ENCODE measurements at regions not wholly inside any gene's neighbourhood (a gene's known extent, or its start where the extent isn't known, plus 50 kb on each side); places are given as distances from the start of the nearest gene placed in this dataset.

DNA sequence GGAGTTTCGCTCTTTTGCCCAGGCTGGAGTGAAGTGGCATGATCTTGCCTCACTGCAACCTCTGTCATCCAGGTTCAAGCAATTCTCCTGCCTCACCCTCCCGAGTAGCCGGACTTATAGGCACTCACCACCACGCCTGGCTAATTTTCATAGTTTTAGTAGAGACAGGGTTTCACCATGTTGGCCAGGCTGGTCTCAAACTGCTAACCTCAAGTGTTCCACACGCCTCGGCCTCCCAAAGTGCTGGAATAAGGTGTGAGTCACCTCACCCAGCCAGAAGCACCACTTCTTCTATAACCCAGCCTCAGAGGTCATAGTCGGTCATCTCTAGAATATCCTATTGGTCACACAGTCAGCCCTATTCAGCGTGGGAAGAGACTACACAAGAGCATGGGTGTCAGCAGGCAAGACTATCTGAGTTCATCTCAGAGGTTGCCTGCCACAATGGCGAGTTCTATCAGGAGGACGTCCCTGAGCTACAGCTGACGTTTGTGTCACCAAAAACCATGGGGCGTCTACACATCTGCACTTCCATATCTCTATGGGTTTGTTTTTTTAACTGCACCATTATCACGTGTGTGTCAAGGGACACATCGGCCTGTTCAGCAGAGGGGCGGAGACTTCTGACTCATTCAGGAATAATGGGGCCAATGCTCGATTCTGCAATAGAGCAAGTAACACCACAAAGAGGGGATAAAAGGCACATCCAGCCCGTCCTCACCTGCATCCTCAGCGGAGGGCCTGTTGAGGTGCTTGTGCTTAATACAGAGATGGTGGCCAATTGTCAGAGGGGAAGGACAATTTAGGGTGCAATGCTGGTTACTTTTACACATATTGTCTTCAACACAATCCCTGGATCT lies 256.3 kb upstream of the IRF2BP2 start (continued):
- TF ChIP-seq, protein P1, sequence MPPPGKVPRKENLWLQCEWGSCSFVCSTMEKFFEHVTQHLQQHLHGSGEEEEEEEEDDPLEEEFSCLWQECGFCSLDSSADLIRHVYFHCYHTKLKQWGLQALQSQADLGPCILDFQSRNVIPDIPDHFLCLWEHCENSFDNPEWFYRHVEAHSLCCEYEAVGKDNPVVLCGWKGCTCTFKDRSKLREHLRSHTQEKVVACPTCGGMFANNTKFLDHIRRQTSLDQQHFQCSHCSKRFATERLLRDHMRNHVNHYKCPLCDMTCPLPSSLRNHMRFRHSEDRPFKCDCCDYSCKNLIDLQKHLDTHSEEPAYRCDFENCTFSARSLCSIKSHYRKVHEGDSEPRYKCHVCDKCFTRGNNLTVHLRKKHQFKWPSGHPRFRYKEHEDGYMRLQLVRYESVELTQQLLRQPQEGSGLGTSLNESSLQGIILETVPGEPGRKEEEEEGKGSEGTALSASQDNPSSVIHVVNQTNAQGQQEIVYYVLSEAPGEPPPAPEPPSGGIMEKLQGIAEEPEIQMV (tag; conservative IDR thresholded peaks at IDR 0.05; ENCODE audit: low read depth), result no peak; the same call in none of the 2 replicates
- TF ChIP-seq FOS (IDR thresholded peaks at IDR 0.05; ENCODE audit: extremely low read depth, insufficient read length) (peak; percentile 11), ZBTB17 (CRISPR knock-in tag; IDR thresholded peaks at IDR 0.05) (peak; percentile 89; the same call in 1 of the 2 replicates), MTF1 (CRISPR knock-in tag; IDR thresholded peaks at IDR 0.05; ENCODE audit: borderline replicate concordance) (no peak), PHF8 (IDR thresholded peaks at IDR 0.05; ENCODE audit: borderline replicate concordance, low read length) (peak; percentile 33; the same call in 1 of the 2 replicates), ZNF239 (CRISPR knock-in tag; IDR thresholded peaks at IDR 0.05) (peak; percentile 68), FOXK2 (conservative IDR thresholded peaks at IDR 0.05 in 1 of 2, IDR thresholded peaks at IDR 0.05 in 1 of 2; ENCODE audit: low read depth in 2 of 2) (peak; percentile 83 to 93), POLR2AphosphoS5 (IDR thresholded peaks at IDR 0.05; ENCODE audit: control insufficient read depth, insufficient read depth, low read depth, low read length) (peak; percentile 66; the same call in 1 of the 2 replicates), STAG1 (CRISPR knock-in tag; IDR thresholded peaks at IDR 0.05; ENCODE audit: borderline replicate concordance) (no peak), HDAC1 (IDR thresholded peaks at IDR 0.05) (peak in 1 of 2 experiments; percentile 86; a peak in 2 of 4 replicates)
- TF ChIP-seq, protein P2, sequence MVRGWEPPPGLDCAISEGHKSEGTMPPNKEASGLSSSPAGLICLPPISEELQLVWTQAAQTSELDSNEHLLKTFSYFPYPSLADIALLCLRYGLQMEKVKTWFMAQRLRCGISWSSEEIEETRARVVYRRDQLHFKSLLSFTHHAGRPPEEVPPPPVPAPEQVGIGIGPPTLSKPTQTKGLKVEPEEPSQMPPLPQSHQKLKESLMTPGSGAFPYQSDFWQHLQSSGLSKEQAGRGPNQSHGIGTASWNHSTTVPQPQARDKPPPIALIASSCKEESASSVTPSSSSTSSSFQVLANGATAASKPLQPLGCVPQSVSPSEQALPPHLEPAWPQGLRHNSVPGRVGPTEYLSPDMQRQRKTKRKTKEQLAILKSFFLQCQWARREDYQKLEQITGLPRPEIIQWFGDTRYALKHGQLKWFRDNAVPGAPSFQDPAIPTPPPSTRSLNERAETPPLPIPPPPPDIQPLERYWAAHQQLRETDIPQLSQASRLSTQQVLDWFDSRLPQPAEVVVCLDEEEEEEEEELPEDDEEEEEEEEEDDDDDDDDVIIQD (CRISPR knock-in tag; IDR thresholded peaks at IDR 0.05), result no peak
- TF ChIP-seq, protein P3, sequence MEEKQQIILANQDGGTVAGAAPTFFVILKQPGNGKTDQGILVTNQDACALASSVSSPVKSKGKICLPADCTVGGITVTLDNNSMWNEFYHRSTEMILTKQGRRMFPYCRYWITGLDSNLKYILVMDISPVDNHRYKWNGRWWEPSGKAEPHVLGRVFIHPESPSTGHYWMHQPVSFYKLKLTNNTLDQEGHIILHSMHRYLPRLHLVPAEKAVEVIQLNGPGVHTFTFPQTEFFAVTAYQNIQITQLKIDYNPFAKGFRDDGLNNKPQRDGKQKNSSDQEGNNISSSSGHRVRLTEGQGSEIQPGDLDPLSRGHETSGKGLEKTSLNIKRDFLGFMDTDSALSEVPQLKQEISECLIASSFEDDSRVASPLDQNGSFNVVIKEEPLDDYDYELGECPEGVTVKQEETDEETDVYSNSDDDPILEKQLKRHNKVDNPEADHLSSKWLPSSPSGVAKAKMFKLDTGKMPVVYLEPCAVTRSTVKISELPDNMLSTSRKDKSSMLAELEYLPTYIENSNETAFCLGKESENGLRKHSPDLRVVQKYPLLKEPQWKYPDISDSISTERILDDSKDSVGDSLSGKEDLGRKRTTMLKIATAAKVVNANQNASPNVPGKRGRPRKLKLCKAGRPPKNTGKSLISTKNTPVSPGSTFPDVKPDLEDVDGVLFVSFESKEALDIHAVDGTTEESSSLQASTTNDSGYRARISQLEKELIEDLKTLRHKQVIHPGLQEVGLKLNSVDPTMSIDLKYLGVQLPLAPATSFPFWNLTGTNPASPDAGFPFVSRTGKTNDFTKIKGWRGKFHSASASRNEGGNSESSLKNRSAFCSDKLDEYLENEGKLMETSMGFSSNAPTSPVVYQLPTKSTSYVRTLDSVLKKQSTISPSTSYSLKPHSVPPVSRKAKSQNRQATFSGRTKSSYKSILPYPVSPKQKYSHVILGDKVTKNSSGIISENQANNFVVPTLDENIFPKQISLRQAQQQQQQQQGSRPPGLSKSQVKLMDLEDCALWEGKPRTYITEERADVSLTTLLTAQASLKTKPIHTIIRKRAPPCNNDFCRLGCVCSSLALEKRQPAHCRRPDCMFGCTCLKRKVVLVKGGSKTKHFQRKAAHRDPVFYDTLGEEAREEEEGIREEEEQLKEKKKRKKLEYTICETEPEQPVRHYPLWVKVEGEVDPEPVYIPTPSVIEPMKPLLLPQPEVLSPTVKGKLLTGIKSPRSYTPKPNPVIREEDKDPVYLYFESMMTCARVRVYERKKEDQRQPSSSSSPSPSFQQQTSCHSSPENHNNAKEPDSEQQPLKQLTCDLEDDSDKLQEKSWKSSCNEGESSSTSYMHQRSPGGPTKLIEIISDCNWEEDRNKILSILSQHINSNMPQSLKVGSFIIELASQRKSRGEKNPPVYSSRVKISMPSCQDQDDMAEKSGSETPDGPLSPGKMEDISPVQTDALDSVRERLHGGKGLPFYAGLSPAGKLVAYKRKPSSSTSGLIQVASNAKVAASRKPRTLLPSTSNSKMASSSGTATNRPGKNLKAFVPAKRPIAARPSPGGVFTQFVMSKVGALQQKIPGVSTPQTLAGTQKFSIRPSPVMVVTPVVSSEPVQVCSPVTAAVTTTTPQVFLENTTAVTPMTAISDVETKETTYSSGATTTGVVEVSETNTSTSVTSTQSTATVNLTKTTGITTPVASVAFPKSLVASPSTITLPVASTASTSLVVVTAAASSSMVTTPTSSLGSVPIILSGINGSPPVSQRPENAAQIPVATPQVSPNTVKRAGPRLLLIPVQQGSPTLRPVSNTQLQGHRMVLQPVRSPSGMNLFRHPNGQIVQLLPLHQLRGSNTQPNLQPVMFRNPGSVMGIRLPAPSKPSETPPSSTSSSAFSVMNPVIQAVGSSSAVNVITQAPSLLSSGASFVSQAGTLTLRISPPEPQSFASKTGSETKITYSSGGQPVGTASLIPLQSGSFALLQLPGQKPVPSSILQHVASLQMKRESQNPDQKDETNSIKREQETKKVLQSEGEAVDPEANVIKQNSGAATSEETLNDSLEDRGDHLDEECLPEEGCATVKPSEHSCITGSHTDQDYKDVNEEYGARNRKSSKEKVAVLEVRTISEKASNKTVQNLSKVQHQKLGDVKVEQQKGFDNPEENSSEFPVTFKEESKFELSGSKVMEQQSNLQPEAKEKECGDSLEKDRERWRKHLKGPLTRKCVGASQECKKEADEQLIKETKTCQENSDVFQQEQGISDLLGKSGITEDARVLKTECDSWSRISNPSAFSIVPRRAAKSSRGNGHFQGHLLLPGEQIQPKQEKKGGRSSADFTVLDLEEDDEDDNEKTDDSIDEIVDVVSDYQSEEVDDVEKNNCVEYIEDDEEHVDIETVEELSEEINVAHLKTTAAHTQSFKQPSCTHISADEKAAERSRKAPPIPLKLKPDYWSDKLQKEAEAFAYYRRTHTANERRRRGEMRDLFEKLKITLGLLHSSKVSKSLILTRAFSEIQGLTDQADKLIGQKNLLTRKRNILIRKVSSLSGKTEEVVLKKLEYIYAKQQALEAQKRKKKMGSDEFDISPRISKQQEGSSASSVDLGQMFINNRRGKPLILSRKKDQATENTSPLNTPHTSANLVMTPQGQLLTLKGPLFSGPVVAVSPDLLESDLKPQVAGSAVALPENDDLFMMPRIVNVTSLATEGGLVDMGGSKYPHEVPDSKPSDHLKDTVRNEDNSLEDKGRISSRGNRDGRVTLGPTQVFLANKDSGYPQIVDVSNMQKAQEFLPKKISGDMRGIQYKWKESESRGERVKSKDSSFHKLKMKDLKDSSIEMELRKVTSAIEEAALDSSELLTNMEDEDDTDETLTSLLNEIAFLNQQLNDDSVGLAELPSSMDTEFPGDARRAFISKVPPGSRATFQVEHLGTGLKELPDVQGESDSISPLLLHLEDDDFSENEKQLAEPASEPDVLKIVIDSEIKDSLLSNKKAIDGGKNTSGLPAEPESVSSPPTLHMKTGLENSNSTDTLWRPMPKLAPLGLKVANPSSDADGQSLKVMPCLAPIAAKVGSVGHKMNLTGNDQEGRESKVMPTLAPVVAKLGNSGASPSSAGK (IDR thresholded peaks at IDR 0.05), result peak; percentile 93

Data from K562 (cell line).